Astrocyte (in vitro differentiated cells and primary cell): ENCODE measurements at regions not wholly inside any gene's neighbourhood (a gene's known extent, or its start where the extent isn't known, plus 50 kb on each side); places are given as distances from the start of the nearest gene placed in this dataset.

Experiments
- DNase-seq: peaks from one replicate; pipeline ENCODE4 v3.0.0-alpha.2; 2010; ENCODE audit warnings: low read depth
- FAIRE-seq: peaks from 2 replicates; lab custom pipeline; 2011; peaks lifted over from hg19 to GRCh38; lab: Jason Lieb, UNC
- H2AFZ ChIP-seq: 2 replicates; pipeline ENCODE4 v1.6.0; 2012; ENCODE audit warnings: low read depth, low read length, inconsistent platforms
- H3K27ac ChIP-seq: 2 replicates; pipeline ENCODE4 v1.5.1; 2011; ENCODE audit warnings: low read depth, low read length, inconsistent platforms
- H3K27me3 ChIP-seq: 2 replicates; pipeline ENCODE4 v1.6.0; 2011; ENCODE audit warnings: low read length, inconsistent platforms; ENCODE audit not compliant: insufficient read depth
- H3K36me3 ChIP-seq: 2 replicates; pipeline ENCODE4 v1.5.1; 2011; ENCODE audit warnings: low read length, inconsistent platforms; ENCODE audit not compliant: insufficient read depth
- H3K4me1 ChIP-seq: 2 replicates; pipeline ENCODE4 v1.5.1; 2011; ENCODE audit warnings: low read length, inconsistent platforms; ENCODE audit not compliant: insufficient read depth
- H3K4me2 ChIP-seq: 2 replicates; pipeline ENCODE4 v1.6.0; 2012; ENCODE audit warnings: low read length, inconsistent platforms
- H3K4me3 ChIP-seq: 2 replicates; pipeline ENCODE4 v1.5.1; 2011; ENCODE audit warnings: low read depth, mild to moderate bottlenecking, low read length, inconsistent platforms; ENCODE audit not compliant: insufficient read depth
- H3K79me2 ChIP-seq: 2 replicates; pipeline ENCODE4 v1.6.0; 2012; ENCODE audit warnings: mild to moderate bottlenecking, low read length, inconsistent platforms; ENCODE audit not compliant: insufficient read depth
- H3K9ac ChIP-seq: 2 replicates; pipeline ENCODE4 v1.6.0; 2012; ENCODE audit warnings: mild to moderate bottlenecking, low read length, inconsistent platforms
- H3K9me3 ChIP-seq: 2 replicates; pipeline ENCODE4 v1.5.1; 2012; ENCODE audit warnings: low read depth, mild to moderate bottlenecking, low read length, inconsistent platforms; ENCODE audit not compliant: insufficient read depth
- H4K20me1 ChIP-seq: 2 replicates; pipeline ENCODE4 v1.6.0; 2012; ENCODE audit warnings: low read length, inconsistent platforms; ENCODE audit not compliant: insufficient read depth
- H3K27ac Mint-ChIP-seq: one replicate; pipeline ENCODE4 v1.8.0; 2021; ENCODE audit warnings: mild to moderate bottlenecking, mixed read lengths; ENCODE audit not compliant: unreplicated experiment
- H3K27me3 Mint-ChIP-seq: one replicate; pipeline ENCODE4 v1.8.0; 2021; ENCODE audit warnings: low read depth, mixed read lengths; ENCODE audit not compliant: unreplicated experiment
- H3K36me3 Mint-ChIP-seq: one replicate; pipeline ENCODE4 v1.8.0; 2021; ENCODE audit warnings: low read depth, mixed read lengths; ENCODE audit not compliant: unreplicated experiment
- H3K4me1 Mint-ChIP-seq: one replicate; pipeline ENCODE4 v1.8.0; 2021; ENCODE audit warnings: low read depth, mixed read lengths; ENCODE audit not compliant: unreplicated experiment
- H3K4me3 Mint-ChIP-seq: one replicate; pipeline ENCODE4 v1.8.0; 2021; ENCODE audit warnings: mild to moderate bottlenecking, moderate library complexity, mixed read lengths; ENCODE audit not compliant: unreplicated experiment
- H3K9me3 Mint-ChIP-seq: one replicate; pipeline ENCODE4 v1.8.0; 2021; ENCODE audit warnings: mild to moderate bottlenecking, mixed read lengths; ENCODE audit not compliant: unreplicated experiment
- EZH2 ChIP-seq: IDR thresholded peaks from 2 replicates; pipeline ENCODE4 v1.6.1; 2012; ENCODE audit warnings: mild to moderate bottlenecking, low read length, inconsistent platforms; ENCODE audit not compliant: insufficient read depth
- TF ChIP-seq, protein P1 (sequence below): IDR thresholded peaks from 2 replicates; pipeline ENCODE4 v1.5.1; 2011; ENCODE audit warnings: low read depth, mild to moderate bottlenecking, inconsistent platforms, low read length, moderate library complexity; ENCODE audit not compliant: insufficient read depth

DNA sequence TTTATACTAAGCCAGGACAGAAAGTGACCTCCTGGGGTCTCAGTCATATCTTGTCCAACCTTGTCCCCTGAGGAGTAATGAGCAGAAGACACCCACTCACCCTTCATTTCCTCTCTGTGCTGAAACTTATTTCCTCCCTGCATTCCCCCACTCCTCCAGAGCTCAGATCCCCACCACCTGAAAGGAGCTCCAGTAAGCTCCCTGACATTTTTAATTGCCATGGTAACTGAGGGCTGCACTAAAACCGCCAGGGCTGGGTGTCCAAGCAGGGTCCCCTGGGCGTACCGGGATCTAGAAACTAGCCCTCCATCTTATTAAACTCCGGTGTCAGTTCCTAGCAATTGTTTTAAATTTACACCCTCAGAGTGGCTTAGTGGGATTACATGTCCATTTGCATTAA lies 393.3 kb upstream of the HNRNPA3 start:
- FAIRE-seq: no peak
- peaks cover 1% of the 10 kb centered on the region for H3K9me3 Mint-ChIP-seq
- no peak overlapping the region for H3K9ac ChIP-seq
- no peaks in the 10 kb centered on the region for H3K36me3 ChIP-seq
- H3K27ac ChIP-seq: no peak overlapping the region
- no peak overlapping the region for H3K4me2 ChIP-seq
- H3K4me3 Mint-ChIP-seq: no peak overlapping the region
- H4K20me1 ChIP-seq: no peaks in the 10 kb centered on the region
- H3K79me2 ChIP-seq: no peaks in the 10 kb centered on the region
- peaks cover 7% of the 10 kb centered on the region for H3K27me3 Mint-ChIP-seq
- H3K36me3 Mint-ChIP-seq: no peaks in the 10 kb centered on the region
- TF ChIP-seq, protein P1, sequence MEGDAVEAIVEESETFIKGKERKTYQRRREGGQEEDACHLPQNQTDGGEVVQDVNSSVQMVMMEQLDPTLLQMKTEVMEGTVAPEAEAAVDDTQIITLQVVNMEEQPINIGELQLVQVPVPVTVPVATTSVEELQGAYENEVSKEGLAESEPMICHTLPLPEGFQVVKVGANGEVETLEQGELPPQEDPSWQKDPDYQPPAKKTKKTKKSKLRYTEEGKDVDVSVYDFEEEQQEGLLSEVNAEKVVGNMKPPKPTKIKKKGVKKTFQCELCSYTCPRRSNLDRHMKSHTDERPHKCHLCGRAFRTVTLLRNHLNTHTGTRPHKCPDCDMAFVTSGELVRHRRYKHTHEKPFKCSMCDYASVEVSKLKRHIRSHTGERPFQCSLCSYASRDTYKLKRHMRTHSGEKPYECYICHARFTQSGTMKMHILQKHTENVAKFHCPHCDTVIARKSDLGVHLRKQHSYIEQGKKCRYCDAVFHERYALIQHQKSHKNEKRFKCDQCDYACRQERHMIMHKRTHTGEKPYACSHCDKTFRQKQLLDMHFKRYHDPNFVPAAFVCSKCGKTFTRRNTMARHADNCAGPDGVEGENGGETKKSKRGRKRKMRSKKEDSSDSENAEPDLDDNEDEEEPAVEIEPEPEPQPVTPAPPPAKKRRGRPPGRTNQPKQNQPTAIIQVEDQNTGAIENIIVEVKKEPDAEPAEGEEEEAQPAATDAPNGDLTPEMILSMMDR: no peak
- no peak for TF ChIP-seq EZH2
- H3K4me1 Mint-ChIP-seq: no peaks in the 10 kb centered on the region
- no peak overlapping the region for H3K4me3 ChIP-seq
- no peaks in the 10 kb centered on the region for H3K27me3 ChIP-seq
- DNase-seq: no peak
- no peaks in the 10 kb centered on the region for H3K4me1 ChIP-seq
- H3K9me3 ChIP-seq: no peaks in the 10 kb centered on the region
- no peak overlapping the region for H2AFZ ChIP-seq
- no peak overlapping the region for H3K27ac Mint-ChIP-seq

DNA sequence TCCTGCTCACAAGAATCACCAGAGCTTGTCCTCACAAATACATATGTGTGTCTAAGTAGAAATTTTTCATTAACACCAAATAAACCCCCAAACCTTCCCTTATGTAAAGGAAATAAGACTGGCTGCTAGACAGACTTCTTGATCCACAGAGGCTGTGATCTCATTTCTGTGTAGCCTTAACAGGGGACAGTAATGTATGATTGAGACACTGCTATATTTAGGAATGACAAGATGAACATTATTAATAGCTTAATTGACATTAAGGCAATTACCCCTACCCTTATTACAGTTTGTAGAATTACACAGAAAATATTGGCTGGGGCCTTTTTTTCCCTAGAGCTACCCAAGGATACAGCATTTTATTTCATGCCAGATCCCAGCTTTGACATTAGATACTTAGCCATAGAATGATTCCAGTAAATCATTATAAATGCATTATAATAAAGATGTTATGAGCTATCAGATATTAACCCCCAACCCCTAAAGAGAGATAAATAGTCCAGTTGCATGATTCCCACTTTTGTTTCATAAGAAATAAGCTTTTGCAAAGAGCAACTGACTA lies 392.1 kb upstream of the HNRNPA3 start:
- H4K20me1 ChIP-seq: no peaks in the 10 kb centered on the region
- TF ChIP-seq EZH2: no peak
- TF ChIP-seq, protein P1: no peak

DNA sequence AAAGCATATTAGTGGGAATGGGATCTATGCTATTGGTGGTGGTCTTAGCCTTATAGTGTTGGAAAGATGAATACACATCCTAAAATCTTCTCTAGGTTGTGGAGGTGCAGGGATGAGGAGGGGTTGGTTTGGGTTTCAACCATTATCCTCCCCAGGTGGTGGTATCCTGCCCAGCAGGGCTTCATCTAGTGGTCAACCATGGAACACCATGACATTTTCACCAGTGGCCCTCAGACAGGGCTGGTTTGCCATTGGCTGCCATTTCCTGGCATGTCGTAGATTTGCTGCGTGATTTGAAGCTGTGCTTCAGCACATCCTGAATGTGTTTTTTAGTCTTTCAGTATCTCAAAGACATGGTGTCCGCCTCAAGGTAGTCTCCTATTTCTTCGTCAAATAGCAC lies 391.2 kb upstream of the HNRNPA3 start:
- Histone ChIP-seq H3K9me3 (no peaks in the 10 kb centered on the region), H3K4me3 (no peak overlapping the region), H2AFZ (no peak overlapping the region), H3K79me2 (no peaks in the 10 kb centered on the region), H3K9ac (no peak overlapping the region), H3K27me3 (no peaks in the 10 kb centered on the region), H3K36me3 (no peaks in the 10 kb centered on the region), H3K4me2 (no peak overlapping the region), H3K27ac (no peak overlapping the region), H3K4me1 (no peaks in the 10 kb centered on the region), H4K20me1 (no peaks in the 10 kb centered on the region)
- no peak overlapping the region for H3K27ac Mint-ChIP-seq
- H3K27me3 Mint-ChIP-seq: peaks cover 7% of the 10 kb centered on the region
- no peaks in the 10 kb centered on the region for H3K4me1 Mint-ChIP-seq
- DNase-seq (no peak), FAIRE-seq (no peak)
- no peaks in the 10 kb centered on the region for H3K36me3 Mint-ChIP-seq
- peaks cover 1% of the 10 kb centered on the region for H3K9me3 Mint-ChIP-seq
- TF ChIP-seq, protein P1: no peak
- no peak for TF ChIP-seq EZH2
- H3K4me3 Mint-ChIP-seq: no peak overlapping the region

More for the DNA sequence above, 392.1 kb upstream of the HNRNPA3 start:
- Mint-ChIP-seq H3K4me1 (no peaks in the 10 kb centered on the region), H3K27me3 (peaks cover 7% of the 10 kb centered on the region), H3K9me3 (peaks cover 1% of the 10 kb centered on the region), H3K27ac (no peak overlapping the region), H3K4me3 (no peak overlapping the region), H3K36me3 (no peaks in the 10 kb centered on the region)
- DNase-seq: no peak
- H3K79me2 ChIP-seq: no peaks in the 10 kb centered on the region
- no peak overlapping the region for H3K9ac ChIP-seq
- H3K36me3 ChIP-seq: no peaks in the 10 kb centered on the region
- no peaks in the 10 kb centered on the region for H3K9me3 ChIP-seq
- FAIRE-seq: no peak
- no peak overlapping the region for H2AFZ ChIP-seq
- no peak overlapping the region for H3K4me3 ChIP-seq
- no peak overlapping the region for H3K4me2 ChIP-seq
- H3K27me3 ChIP-seq: no peaks in the 10 kb centered on the region
- no peak overlapping the region for H3K27ac ChIP-seq
- no peaks in the 10 kb centered on the region for H3K4me1 ChIP-seq
